ENCODE measurements at regions not wholly inside any gene's neighbourhood (a gene's known extent, or its start where the extent isn't known, plus 50 kb on each side); places are given as distances from the start of the nearest gene placed in this dataset.
A peak's percentile ranks its signal among the peaks of the same experiment; 100 is the strongest.

DNA sequence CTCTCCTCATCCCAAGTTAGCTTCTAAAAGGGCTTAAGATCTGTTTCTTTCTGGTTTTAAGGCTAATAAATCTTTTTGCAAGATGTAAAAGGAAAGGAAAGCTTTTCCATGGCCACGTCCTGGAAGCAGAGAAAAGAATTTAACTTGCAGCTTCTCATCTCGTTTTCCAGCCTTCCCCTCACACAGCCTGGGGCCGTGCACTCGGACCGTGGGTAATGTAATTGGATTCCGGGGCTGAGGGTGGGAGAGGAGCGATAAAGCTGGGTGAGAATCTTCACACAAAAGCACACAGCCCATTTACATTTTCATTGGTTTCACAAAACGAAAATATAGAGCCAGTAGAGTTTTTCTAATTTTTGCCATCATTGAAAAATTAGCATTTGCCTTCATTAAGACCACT, 91.2 kb downstream of the IRX2 start:
- no peaks in the 10 kb centered on the region for H3K27me3 ChIP-seq
- H3K27ac ChIP-seq, result no peak overlapping the region; the same call in 1 of the 2 replicates
- no peak overlapping the region for H3K4me3 ChIP-seq

DNA sequence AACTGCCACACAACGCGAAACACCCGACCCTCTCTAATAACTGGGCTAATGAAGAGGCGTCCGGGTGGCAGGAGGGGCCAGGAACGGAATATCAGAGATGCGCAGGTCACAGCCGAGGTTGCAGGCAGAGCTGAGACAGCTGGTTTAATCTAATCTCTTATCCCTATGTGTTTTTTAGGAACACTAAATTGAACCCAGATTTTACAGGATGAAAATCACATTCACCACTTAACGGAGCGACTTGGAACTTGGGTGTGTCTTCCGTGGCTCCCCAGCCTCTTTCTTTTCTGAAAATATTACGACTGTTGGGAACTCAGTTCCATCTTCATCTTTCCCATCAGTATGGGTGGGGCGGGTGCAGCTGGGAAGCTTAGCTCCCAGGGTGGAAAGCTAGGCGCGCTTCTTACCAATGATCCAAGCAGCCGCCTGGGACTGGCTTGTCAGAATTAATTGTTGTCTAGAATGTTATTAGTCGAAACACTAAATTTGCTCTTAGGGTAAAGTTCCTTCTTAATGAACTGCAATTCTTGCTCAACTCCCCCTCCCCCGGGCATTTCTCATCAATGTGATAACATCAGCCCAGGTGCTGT, 92.5 kb downstream of the IRX2 start:
- Histone ChIP-seq H3K4me2 (no peak overlapping the region), H3K27me3 (no peaks in the 10 kb centered on the region), H3K9ac (no peak overlapping the region), H4K20me1 (no peaks in the 10 kb centered on the region), H3K9me3 (no peaks in the 10 kb centered on the region), H3K36me3 (no peaks in the 10 kb centered on the region), H3K27ac (no peak overlapping the region), H3K4me1 (peaks cover 34% of the 10 kb centered on the region), H3K4me3 (no peak overlapping the region)
- TF ChIP-seq Cebpa-rat (IDR thresholded peaks at IDR 0.05), result no peak

More for the DNA sequence above, 91.2 kb downstream of the IRX2 start:
- Histone ChIP-seq H3K4me1 (peaks cover 47% of the 10 kb centered on the region), H3K9ac (no peak overlapping the region), H3K9me3 (no peaks in the 10 kb centered on the region), H4K20me1 (no peaks in the 10 kb centered on the region), H3K36me3 (no peaks in the 10 kb centered on the region), H3K4me2 (peak overlapping the region; percentile 66)
- TF ChIP-seq Cebpa-rat (IDR thresholded peaks at IDR 0.05), result no peak

DNA sequence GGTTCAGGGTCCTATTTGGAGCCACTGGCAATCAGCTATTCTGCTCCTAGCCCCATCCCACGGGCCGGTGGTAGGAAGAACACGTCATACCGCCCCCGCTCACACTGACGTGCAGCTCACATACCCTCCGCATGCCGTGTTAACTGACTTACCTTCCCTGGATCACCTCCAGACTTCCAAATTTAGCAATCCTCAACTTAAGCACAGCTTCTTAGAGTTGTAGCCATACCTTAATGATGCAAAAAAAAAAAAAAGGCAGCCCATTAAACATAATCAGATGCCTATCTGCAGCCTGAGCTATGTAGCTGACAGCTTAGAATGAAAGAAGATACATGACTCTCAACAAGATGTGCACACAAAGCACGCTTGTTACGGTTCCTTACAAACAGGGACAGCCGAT, 93.0 kb downstream of the IRX2 start:
- Histone ChIP-seq H3K9ac (no peak overlapping the region), H4K20me1 (no peaks in the 10 kb centered on the region), H3K4me1 (peaks cover 28% of the 10 kb centered on the region), H3K4me2 (no peak overlapping the region), H3K36me3 (no peaks in the 10 kb centered on the region), H3K27me3 (no peaks in the 10 kb centered on the region), H3K9me3 (no peaks in the 10 kb centered on the region), H3K27ac (no peak overlapping the region), H3K4me3 (no peak overlapping the region)
- no peak for TF ChIP-seq Cebpa-rat (IDR thresholded peaks at IDR 0.05)

DNA sequence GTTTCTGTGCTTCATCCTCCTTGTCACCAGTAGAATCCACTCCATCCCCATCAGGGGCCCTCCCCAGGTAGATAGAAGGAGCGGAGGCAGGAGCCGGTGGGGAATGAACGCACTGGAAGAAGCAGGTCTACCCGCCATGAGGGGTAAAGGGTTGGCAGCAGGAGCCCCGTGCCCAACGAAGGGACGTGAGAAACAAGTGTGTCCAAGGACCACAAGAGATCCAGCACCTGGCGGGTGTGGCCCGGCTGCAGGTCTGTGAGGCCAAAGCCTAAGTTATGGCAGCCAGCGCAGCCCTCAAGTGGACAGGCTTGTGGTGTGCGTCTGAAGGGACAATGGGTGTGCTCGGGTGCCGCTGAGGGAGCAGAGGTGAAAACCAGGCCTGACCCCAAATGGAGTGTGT, 94.3 kb downstream of the IRX2 start:
- TF ChIP-seq Cebpa-rat (IDR thresholded peaks at IDR 0.05), result no peak
- Histone ChIP-seq H4K20me1 (no peaks in the 10 kb centered on the region), H3K36me3 (no peaks in the 10 kb centered on the region), H3K9ac (no peak overlapping the region), H3K27ac (no peak overlapping the region), H3K27me3 (no peaks in the 10 kb centered on the region), H3K4me1 (peaks cover 23% of the 10 kb centered on the region), H3K4me3 (no peak overlapping the region), H3K4me2 (no peak overlapping the region), H3K9me3 (no peaks in the 10 kb centered on the region)

DNA sequence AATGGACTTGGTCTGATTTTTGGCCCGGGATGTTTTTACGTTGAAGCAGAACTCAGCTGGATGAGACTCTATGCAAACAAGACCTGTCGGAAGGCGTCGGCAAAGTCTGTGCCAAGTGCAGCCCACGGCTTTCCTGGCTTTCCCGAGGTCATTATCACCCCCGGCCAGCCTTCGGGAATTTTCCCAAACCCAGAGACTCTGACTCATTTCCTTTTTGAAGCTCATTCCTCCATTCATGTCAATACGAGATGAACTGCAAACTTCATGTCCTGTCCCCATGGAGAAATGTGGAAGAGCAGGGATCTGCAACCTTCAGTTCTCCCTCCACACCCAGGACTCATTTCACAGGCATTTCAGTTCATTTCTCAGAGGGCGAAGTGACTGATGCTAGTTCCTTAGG, 95.3 kb downstream of the IRX2 start:
- Histone ChIP-seq H3K4me3 (no peak overlapping the region), H3K27me3 (no peaks in the 10 kb centered on the region), H3K9me3 (no peaks in the 10 kb centered on the region), H4K20me1 (no peaks in the 10 kb centered on the region), H3K4me1 (peaks cover 15% of the 10 kb centered on the region), H3K4me2 (no peak overlapping the region), H3K9ac (no peak overlapping the region), H3K36me3 (no peaks in the 10 kb centered on the region), H3K27ac (no peak overlapping the region)
- no peak for TF ChIP-seq Cebpa-rat (IDR thresholded peaks at IDR 0.05)

DNA sequence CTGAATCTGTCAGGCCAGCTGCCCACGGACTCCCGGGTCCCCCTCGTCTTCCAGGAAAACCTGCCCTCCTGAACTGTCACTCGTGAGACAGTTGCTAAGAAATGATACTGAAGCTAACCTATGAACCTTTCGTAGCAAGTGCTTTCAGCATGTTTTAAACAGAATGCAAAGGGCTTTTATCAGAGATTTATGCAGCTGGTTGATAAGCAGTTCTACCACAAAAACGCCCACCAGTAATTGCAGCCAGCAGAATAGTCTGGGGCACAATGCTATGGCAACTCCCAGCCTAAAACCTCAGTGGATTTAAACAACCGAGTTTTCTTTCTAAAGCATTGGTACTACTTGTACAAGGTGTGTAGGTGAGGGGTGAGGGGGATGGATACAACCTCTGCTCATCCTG, 97.5 kb downstream of the IRX2 start:
- no peak for TF ChIP-seq Cebpa-rat (IDR thresholded peaks at IDR 0.05)
- H3K4me3 ChIP-seq, result no peak overlapping the region
- no peaks in the 10 kb centered on the region for H3K27me3 ChIP-seq
- H3K9ac ChIP-seq, result no peak overlapping the region
- H3K9me3 ChIP-seq, result no peaks in the 10 kb centered on the region
- no peaks in the 10 kb centered on the region for H3K4me1 ChIP-seq
- no peaks in the 10 kb centered on the region for H3K36me3 ChIP-seq
- H4K20me1 ChIP-seq, result no peaks in the 10 kb centered on the region
- H3K27ac ChIP-seq, result no peak overlapping the region
- no peak overlapping the region for H3K4me2 ChIP-seq

DNA sequence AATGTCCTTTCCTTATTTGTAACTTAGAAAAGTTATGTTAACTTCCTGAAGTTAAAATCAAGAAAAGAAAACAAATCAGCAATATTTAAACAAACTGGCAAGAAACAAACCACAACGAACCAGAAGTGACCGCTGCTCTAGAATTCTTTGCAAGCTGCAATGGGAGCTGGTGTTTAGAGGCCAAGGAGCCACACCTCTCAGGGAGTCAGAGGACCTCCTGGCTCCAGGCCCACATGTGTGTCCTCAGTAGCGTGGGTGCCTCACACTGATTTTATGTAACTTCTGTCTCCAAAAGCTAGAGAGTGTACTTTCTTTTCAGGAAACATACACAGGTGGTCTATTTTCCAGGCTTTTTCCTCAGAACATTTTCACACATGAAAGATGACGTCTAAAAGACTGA, 100.4 kb downstream of the IRX2 start:
- Histone ChIP-seq H3K27ac (no peak overlapping the region), H3K36me3 (no peaks in the 10 kb centered on the region), H3K4me3 (no peak overlapping the region), H3K27me3 (no peaks in the 10 kb centered on the region), H4K20me1 (no peaks in the 10 kb centered on the region), H3K4me2 (no peak overlapping the region), H3K9me3 (no peaks in the 10 kb centered on the region; the same call in 1 of the 2 replicates), H3K9ac (no peak overlapping the region), H3K4me1 (no peaks in the 10 kb centered on the region)
- TF ChIP-seq Cebpa-rat (IDR thresholded peaks at IDR 0.05), result no peak

DNA sequence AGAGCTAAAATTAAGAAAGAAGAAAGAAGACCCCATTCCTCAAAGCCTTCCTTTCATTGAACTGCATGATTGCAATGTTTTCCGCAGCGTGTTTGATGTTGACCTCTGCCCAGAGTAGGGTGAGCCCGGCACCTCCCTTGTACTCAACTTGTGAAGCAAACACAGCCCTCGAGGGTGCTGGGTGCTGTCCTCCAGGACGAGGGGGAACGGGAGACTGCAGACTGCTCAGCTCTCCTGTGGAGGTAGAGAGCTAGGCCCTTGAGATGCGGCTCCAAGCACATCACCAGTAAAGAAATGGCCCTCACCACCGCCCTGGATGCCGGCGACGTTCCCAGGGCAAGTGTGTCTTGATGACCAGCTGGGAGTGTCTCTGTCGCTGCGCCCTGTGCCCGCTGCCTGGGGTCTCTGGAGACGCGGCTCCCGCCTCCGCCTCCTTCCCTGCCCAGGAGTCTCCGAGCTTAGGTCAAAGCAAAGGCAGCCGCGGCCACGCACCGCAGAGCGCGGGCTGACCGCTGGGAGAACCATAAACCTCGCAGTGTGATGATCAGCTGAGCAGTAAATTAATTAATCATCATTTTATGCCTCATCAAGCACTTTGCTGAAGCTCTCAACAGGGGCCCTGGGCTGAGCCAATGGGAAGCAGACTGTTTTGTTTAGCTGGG, 108.7 kb downstream of the IRX2 start:
- peaks cover 12% of the 10 kb centered on the region for H3K9me3 ChIP-seq
- H3K4me2 ChIP-seq, result peak overlapping the region; percentile 47
- no peaks in the 10 kb centered on the region for H3K27me3 ChIP-seq

DNA sequence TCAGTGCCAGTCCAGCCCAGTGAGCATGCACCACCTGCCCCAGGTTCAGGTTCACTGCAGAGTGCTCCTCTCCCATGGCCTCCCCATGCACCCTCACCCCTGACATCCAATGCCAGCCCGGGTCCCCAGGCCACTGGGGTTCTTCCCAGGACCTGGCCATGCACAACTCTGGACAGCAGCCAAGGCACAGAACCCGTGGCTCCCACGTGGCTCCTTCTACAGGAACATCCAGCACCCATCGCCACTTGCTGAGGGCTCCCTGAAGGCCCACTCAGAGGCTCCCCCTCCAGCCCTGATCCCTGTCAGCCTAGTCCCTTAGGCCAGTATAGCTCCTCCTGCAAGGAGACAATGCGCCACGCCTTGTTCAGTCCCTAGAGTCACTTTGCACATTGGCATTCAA, 110.8 kb downstream of the IRX2 start:
- H3K9me3 ChIP-seq, result peaks cover 8% of the 10 kb centered on the region
- no peaks in the 10 kb centered on the region for H4K20me1 ChIP-seq
- no peaks in the 10 kb centered on the region for H3K36me3 ChIP-seq
- no peaks in the 10 kb centered on the region for H3K27me3 ChIP-seq
- H3K9ac ChIP-seq, result no peak overlapping the region
- TF ChIP-seq Cebpa-rat (IDR thresholded peaks at IDR 0.05), result no peak
- H3K4me3 ChIP-seq, result no peak overlapping the region
- H3K27ac ChIP-seq, result no peak overlapping the region
- no peak overlapping the region for H3K4me2 ChIP-seq
- H3K4me1 ChIP-seq, result peaks cover 23% of the 10 kb centered on the region

More for the DNA sequence above, 108.7 kb downstream of the IRX2 start:
- Histone ChIP-seq H3K27ac (no peak overlapping the region), H4K20me1 (no peaks in the 10 kb centered on the region), H3K4me3 (no peak overlapping the region), H3K4me1 (peaks cover 23% of the 10 kb centered on the region), H3K9ac (no peak overlapping the region), H3K36me3 (no peaks in the 10 kb centered on the region)
- no peak for TF ChIP-seq Cebpa-rat (IDR thresholded peaks at IDR 0.05)

DNA sequence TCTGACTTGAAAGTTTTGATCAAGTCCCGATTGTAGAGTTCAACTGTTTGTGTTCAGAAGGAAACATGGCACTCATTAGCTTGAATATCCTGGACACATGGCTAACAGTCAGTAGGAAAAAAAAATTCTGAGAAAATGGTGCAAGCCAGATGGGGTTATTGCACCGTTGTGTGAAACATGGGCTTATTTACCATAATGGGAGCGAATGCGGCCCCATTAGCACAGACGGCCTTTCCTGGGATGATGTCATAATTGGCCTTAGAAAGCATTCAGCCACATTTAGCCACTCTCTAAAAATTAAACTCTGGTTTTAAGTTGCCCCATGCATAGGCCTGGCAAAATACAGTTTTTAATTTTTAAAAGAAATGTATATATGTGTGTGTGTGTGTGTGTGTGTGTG, 112.1 kb downstream of the IRX2 start:
- TF ChIP-seq Cebpa-rat (IDR thresholded peaks at IDR 0.05), result no peak
- Histone ChIP-seq H3K36me3 (no peaks in the 10 kb centered on the region), H3K9ac (no peak overlapping the region), H3K4me2 (no peak overlapping the region), H3K27me3 (no peaks in the 10 kb centered on the region), H4K20me1 (no peaks in the 10 kb centered on the region), H3K27ac (no peak overlapping the region), H3K4me3 (no peak overlapping the region), H3K4me1 (peaks cover 25% of the 10 kb centered on the region), H3K9me3 (peaks cover 3% of the 10 kb centered on the region; the same call in 1 of the 2 replicates)
